A204.1 (cell line): ENCODE measurements at regions not wholly inside any gene's neighbourhood (a gene's known extent, or its start where the extent isn't known, plus 50 kb on each side); places are given as distances from the start of the nearest gene placed in this dataset.
"Not testable (repeated sequence)": the region's sequence is repeated elsewhere in the genome, so short reads cannot be mapped to it uniquely, and the experiment has no call there.

Experiments
- FAIRE-seq: peaks from 2 replicates; lab custom pipeline; 2012; peaks lifted over from hg19 to GRCh38; lab: Jason Lieb, UNC

DNA sequence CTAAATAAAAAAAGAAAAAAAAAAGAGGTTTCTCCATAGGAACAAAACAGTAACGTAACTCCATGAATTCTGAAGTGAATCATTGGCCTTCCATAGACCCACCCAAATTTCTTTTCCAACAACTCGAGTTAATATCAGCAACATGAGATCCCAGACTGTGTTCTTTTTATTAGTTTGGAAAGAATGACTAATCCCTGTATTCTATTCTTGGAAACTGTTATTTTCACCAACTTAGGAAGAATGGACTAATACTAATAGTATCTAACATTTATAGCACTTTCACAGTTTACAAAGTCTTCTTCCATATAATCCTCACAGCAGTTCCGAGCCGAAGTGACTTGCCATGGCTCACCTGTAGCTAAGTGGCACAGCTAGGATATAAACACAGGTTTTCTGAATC, 72.7 kb upstream of the SLC4A7 start:
- no peak for FAIRE-seq

- FAIRE-seq = no peak
Observed at GRCh38 chr3:27554706-27555105, 70.5 kb upstream of the SLC4A7 start.

GRCh38 chr3:27553886-27554540, 69.8 kb upstream of the SLC4A7 start:
- FAIRE-seq = no peak

- FAIRE-seq = not testable (repeated sequence)
Observed at GRCh38 chr3:27552708-27553107, 68.5 kb upstream of the SLC4A7 start.

DNA sequence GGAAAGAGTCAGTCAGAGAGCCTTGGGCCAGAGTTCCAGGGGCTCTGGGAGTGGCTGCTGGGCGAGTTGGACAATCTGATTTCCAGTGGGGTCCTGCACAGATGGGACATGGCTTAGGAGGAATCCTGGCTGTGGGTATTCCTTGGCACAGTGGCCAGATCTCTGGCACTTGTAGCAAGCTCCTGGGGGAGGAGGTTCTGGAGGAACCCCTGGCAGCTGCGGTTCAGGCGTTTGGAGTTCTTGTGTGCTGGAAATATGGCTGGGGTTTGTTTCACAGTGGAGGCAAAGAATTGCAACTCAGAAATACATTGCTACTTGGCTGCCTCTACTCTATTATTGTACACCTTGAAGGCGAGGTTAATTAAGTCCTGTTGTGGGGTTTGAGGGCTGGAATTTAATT, 67.2 kb upstream of the SLC4A7 start:
- FAIRE-seq = not testable (repeated sequence)

- no peak for FAIRE-seq
Observed at GRCh38 chr3:27545061-27545460, 60.9 kb upstream of the SLC4A7 start.

- no peak for FAIRE-seq
Observed at GRCh38 chr3:27544372-27544865, 60.2 kb upstream of the SLC4A7 start.

DNA sequence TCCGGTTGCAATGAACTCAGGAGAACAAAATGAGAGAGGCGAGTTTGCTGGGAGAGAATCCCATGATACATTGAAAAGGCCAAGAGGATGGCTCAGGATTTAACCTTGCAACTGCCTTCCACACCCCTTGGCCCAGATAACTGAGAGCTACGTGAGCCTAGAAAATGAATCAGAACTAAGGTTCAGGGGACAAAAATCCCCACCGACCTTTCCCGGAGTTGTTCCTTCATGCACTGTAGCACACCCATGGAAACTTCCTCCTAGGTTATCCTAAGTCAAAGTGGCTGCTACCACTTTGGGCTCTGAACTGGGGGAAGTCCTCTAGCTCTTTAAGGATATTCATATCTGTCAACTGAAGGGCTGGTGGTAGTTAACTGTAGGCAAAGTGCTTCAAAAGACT, 58.3 kb upstream of the SLC4A7 start:
- FAIRE-seq = no peak

- no peak for FAIRE-seq
Observed at GRCh38 chr3:27540231-27540630, 56.0 kb upstream of the SLC4A7 start.

GRCh38 chr3:27536491-27536890, 52.3 kb upstream of the SLC4A7 start:
- no peak for FAIRE-seq

- FAIRE-seq = no peak
Observed at GRCh38 chr3:27535809-27536392, 51.7 kb upstream of the SLC4A7 start.

DNA sequence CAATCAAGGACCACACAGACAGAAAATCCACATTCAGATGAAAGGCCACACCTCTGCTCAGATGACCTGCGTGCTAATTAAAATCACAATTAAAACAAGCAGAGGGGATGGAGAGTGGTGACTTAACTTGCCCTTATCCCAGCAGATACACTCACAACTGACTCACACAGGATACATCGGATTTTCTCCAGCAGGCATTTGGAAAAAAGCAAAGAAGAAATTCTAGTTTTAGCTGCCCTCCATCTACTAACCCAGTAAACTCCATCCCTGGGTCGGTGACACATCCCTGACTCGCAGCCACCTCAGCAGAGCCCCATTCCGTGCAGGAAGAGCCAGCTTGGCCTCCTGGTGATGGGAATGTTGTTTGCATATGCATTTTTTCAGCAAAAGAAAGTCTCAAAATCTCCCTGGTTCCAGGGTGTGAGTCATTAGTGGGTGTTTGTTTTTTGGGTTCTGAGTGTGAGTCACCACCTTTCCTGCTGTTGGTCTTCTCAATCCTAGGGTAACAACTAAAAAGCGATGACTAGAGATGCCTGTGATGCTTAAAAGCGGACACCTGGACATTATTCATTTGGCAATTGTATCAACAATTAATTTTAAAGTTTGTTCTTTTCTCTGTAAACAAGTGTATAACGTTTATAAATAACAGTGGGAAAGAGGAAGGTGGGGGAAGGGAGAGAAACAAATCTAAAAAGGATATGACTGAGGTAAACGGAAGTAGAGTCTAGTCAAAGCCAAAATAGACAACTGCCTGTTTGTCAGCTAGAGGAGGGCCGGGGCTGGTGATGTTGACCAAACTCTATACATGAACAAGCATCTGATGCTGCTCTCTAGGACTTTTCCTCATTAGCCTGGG, 49.8 kb upstream of the SLC4A7 start:
- peak; percentile 97 for FAIRE-seq
